Neural cell (in vitro differentiated cells): ENCODE measurements at regions not wholly inside any gene's neighbourhood (a gene's known extent, or its start where the extent isn't known, plus 50 kb on each side); places are given as distances from the start of the nearest gene placed in this dataset.

Source experiments
- H2AFZ ChIP-seq: fragments of 200-600, 300-800 bp; sonication (generic), shearing (Covaris generic); 2 replicates; pipeline ENCODE4 v1.6.0; 2014; ENCODE audit warnings: low read depth, mild to moderate bottlenecking, antibody characterized with exemption, low read length, moderate library complexity
- H3F3A ChIP-seq: fragments of 200-600 bp; shearing (Covaris generic); 2 replicates; pipeline ENCODE4 v1.6.1; 2016; ENCODE audit warnings: mild to moderate bottlenecking, moderate library complexity, mixed read lengths, antibody characterized with exemption, low read length; ENCODE audit not compliant: insufficient read depth, poor library complexity, severe bottlenecking
- H3K27ac ChIP-seq: fragments of 200-600, 300-800 bp; sonication (generic), shearing (Covaris generic); 2 replicates; pipeline ENCODE4 v1.5.1; 2014; ENCODE audit warnings: mild to moderate bottlenecking, low read length, moderate library complexity
- H3K27me3 ChIP-seq: fragments of 300-800, 200-600 bp; sonication (generic), shearing (Covaris generic); 2 replicates; pipeline ENCODE4 v1.6.0; 2014; ENCODE audit warnings: mild to moderate bottlenecking, low read depth, low read length, moderate library complexity; ENCODE audit not compliant: insufficient read depth
- H3K36me3 ChIP-seq: fragments of 300-800, 200-600 bp; sonication (generic), shearing (Covaris generic); 2 replicates; pipeline ENCODE4 v1.5.1; 2014; ENCODE audit warnings: mild to moderate bottlenecking, antibody characterized with exemption, low read length, moderate library complexity; ENCODE audit not compliant: insufficient read depth
- H3K4me2 ChIP-seq: fragments of 300-800, 200-600 bp; sonication (generic), shearing (Covaris generic); 2 replicates; pipeline ENCODE4 v1.6.0; 2014; ENCODE audit warnings: mild to moderate bottlenecking, low read length
- H3K4me3 ChIP-seq: fragments of 300-800, 200-600 bp; sonication (generic), shearing (Covaris generic); 2 replicates; pipeline ENCODE4 v1.5.1; 2014; ENCODE audit warnings: mild to moderate bottlenecking, low read length, moderate library complexity
- H3K79me2 ChIP-seq: fragments of 200-600 bp; shearing (Covaris generic); replicated peaks from 2 replicates; pipeline ENCODE4 v1.6.0; 2014; ENCODE audit warnings: mild to moderate bottlenecking, low read length, moderate library complexity; ENCODE audit not compliant: insufficient read depth
- H3K9ac ChIP-seq: fragments of 300-800, 200-600 bp; sonication (generic), shearing (Covaris generic); 2 replicates; pipeline ENCODE4 v1.6.1; 2016; ENCODE audit warnings: mild to moderate bottlenecking, low read length, mixed read lengths
- H3K9me2 ChIP-seq: fragments of 200-600 bp; shearing (Covaris generic); 2 replicates; pipeline ENCODE4 v1.6.1; 2016; ENCODE audit warnings: mild to moderate bottlenecking, low read length, mixed read lengths; ENCODE audit not compliant: insufficient read depth
- H3K9me3 ChIP-seq: fragments of 200-600, 300-800 bp; sonication (generic), shearing (Covaris generic); 2 replicates; pipeline ENCODE4 v1.6.1; 2016; ENCODE audit warnings: mild to moderate bottlenecking, mixed run types, low read length, moderate library complexity, mixed read lengths
- H4K20me1 ChIP-seq: fragments of 200-600 bp; shearing (Covaris generic); 2 replicates; pipeline ENCODE4 v1.6.1; 2016; ENCODE audit warnings: mild to moderate bottlenecking, mixed run types; ENCODE audit not compliant: insufficient read depth
- EP300 ChIP-seq: fragments of 450-650 bp; conservative IDR thresholded peaks from 2 replicates; pipeline ENCODE4 v1.6.1; 2014; ENCODE audit warnings: antibody characterized with exemption, mild to moderate bottlenecking, moderate library complexity; ENCODE audit not compliant: poor library complexity, severe bottlenecking
- EZH2 ChIP-seq: fragments of 200-600, 300-800 bp; shearing (Covaris generic), sonication (generic); IDR thresholded peaks from 2 replicates; pipeline ENCODE4 v1.6.1; 2014; ENCODE audit warnings: antibody characterized with exemption, low read length, borderline replicate concordance, mild to moderate bottlenecking; ENCODE audit not compliant: insufficient read depth, poor library complexity, severe bottlenecking
- MXI1 ChIP-seq: fragments of 450-650 bp; conservative IDR thresholded peaks from 2 replicates; pipeline ENCODE4 v1.6.1; 2014; ENCODE audit warnings: antibody characterized with exemption, mild to moderate bottlenecking; ENCODE audit not compliant: poor library complexity, severe bottlenecking
- POLR2AphosphoS5 ChIP-seq: IDR thresholded peaks from 2 replicates; pipeline ENCODE4 v1.6.1; 2012
- RAD21 ChIP-seq: fragments of 450-650 bp; conservative IDR thresholded peaks from 2 replicates; pipeline ENCODE4 v1.6.1; 2014; ENCODE audit warnings: antibody characterized with exemption, mild to moderate bottlenecking, moderate library complexity
- SMC3 ChIP-seq: fragments of 450-650 bp; conservative IDR thresholded peaks from 2 replicates; pipeline ENCODE4 v1.6.1; 2014; ENCODE audit warnings: antibody characterized with exemption, mild to moderate bottlenecking, moderate library complexity; ENCODE audit not compliant: poor library complexity
- TAF1 ChIP-seq: IDR thresholded peaks from 2 replicates; pipeline ENCODE4 v1.6.1; 2012; ENCODE audit warnings: low read depth
- TF ChIP-seq, protein P1 (sequence below): IDR thresholded peaks from 2 replicates; pipeline ENCODE4 v1.6.1; 2012; ENCODE audit warnings: borderline replicate concordance
- TF ChIP-seq, protein P2 (sequence below): fragments of 450-650 bp; IDR thresholded peaks from 2 replicates; pipeline ENCODE4 v1.5.1; 2014; ENCODE audit warnings: antibody characterized with exemption, mild to moderate bottlenecking, moderate library complexity; ENCODE audit not compliant: poor library complexity, severe bottlenecking

DNA sequence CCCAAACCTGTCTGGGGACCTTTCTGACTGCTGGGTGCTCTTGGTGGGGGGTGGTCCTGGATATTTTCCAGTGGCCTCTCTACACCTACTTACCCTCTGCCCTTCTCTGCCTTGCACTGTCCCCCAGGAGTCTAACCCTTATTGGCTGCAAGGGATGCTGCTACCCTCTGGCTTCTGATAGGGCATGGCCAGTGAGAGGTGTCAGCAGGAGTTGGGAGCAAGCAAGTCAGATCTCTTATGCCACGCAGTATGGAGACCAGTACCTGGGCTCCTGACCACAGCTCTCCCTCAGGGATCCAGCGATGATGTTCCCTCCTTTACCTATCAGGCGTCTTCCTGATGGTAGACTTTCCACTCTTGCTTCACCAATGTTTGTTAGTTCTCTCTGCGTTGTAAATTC is 373.7 kb downstream of the SOCS6 start:
- no peak overlapping the region for H3K4me2 ChIP-seq
- H3K79me2 ChIP-seq, result no peaks in the 10 kb centered on the region
- no peaks in the 10 kb centered on the region for H4K20me1 ChIP-seq
- no peaks in the 10 kb centered on the region for H3K9me2 ChIP-seq
- H3K27ac ChIP-seq, result no peak overlapping the region
- no peaks in the 10 kb centered on the region for H3K9me3 ChIP-seq
- H2AFZ ChIP-seq, result no peak overlapping the region
- TF ChIP-seq EP300, result no peak
- no peak for TF ChIP-seq EZH2
- TF ChIP-seq RAD21, result no peak
- no peak for TF ChIP-seq MXI1
- no peak for TF ChIP-seq POLR2AphosphoS5
- TF ChIP-seq, protein P1, sequence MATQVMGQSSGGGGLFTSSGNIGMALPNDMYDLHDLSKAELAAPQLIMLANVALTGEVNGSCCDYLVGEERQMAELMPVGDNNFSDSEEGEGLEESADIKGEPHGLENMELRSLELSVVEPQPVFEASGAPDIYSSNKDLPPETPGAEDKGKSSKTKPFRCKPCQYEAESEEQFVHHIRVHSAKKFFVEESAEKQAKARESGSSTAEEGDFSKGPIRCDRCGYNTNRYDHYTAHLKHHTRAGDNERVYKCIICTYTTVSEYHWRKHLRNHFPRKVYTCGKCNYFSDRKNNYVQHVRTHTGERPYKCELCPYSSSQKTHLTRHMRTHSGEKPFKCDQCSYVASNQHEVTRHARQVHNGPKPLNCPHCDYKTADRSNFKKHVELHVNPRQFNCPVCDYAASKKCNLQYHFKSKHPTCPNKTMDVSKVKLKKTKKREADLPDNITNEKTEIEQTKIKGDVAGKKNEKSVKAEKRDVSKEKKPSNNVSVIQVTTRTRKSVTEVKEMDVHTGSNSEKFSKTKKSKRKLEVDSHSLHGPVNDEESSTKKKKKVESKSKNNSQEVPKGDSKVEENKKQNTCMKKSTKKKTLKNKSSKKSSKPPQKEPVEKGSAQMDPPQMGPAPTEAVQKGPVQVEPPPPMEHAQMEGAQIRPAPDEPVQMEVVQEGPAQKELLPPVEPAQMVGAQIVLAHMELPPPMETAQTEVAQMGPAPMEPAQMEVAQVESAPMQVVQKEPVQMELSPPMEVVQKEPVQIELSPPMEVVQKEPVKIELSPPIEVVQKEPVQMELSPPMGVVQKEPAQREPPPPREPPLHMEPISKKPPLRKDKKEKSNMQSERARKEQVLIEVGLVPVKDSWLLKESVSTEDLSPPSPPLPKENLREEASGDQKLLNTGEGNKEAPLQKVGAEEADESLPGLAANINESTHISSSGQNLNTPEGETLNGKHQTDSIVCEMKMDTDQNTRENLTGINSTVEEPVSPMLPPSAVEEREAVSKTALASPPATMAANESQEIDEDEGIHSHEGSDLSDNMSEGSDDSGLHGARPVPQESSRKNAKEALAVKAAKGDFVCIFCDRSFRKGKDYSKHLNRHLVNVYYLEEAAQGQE, result no peak
- no peak for TF ChIP-seq SMC3
- no peak for TF ChIP-seq TAF1
- TF ChIP-seq, protein P2, sequence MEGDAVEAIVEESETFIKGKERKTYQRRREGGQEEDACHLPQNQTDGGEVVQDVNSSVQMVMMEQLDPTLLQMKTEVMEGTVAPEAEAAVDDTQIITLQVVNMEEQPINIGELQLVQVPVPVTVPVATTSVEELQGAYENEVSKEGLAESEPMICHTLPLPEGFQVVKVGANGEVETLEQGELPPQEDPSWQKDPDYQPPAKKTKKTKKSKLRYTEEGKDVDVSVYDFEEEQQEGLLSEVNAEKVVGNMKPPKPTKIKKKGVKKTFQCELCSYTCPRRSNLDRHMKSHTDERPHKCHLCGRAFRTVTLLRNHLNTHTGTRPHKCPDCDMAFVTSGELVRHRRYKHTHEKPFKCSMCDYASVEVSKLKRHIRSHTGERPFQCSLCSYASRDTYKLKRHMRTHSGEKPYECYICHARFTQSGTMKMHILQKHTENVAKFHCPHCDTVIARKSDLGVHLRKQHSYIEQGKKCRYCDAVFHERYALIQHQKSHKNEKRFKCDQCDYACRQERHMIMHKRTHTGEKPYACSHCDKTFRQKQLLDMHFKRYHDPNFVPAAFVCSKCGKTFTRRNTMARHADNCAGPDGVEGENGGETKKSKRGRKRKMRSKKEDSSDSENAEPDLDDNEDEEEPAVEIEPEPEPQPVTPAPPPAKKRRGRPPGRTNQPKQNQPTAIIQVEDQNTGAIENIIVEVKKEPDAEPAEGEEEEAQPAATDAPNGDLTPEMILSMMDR, result no peak
- H3K9ac ChIP-seq, result no peak overlapping the region
- no peaks in the 10 kb centered on the region for H3K27me3 ChIP-seq
- no peaks in the 10 kb centered on the region for H3F3A ChIP-seq
- H3K4me3 ChIP-seq, result no peak overlapping the region
- H3K36me3 ChIP-seq, result no peaks in the 10 kb centered on the region

DNA sequence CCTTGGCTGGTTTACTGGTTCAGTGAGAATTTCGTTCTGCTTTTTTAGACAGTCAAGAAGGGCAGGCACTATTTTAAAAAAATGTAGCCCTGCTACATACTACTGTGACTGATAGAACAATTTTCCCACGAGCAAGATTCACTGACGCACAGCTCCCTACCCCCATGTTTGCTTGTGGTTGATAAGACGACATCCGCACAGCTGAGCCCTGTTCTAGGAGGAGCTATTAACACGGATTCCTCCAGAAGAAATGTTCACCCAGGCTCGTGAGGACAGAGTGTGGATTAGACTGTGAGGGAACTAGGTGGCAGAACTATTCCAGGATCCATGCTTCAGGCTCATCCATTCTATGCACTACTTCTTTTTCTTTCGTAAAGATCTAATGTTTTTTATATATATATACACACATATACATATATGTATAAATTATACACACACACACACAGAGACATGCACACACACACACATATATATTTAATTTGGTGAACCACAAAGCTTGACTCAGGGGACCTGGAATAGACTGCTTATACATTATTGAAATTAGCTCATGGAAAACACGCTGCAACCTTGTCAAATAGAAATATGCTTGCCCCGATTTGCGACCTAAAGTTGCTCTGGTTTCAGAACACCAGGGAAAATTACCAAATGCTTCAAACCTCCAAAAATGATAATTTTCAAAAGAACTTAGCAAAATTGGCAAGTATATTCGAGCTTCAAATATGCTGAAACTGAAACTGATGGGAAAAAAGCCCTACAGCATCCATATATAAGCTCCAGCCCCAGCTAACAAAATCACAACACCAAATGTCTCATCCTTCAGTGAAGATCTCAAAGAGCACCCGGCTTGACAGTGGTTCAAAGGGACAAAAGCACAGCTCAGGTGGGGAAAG is 370.4 kb downstream of the SOCS6 start:
- H3K9ac ChIP-seq, result no peak overlapping the region
- no peak overlapping the region for H3K27ac ChIP-seq
- no peaks in the 10 kb centered on the region for H3K9me2 ChIP-seq
- no peaks in the 10 kb centered on the region for H3K36me3 ChIP-seq
- no peaks in the 10 kb centered on the region for H3F3A ChIP-seq
- no peaks in the 10 kb centered on the region for H3K79me2 ChIP-seq
- no peaks in the 10 kb centered on the region for H3K9me3 ChIP-seq
- H4K20me1 ChIP-seq, result no peaks in the 10 kb centered on the region
- TF ChIP-seq EZH2 (no peak), SMC3 (no peak), RAD21 (no peak), POLR2AphosphoS5 (no peak)
- TF ChIP-seq, protein P2, result no peak
- no peak overlapping the region for H2AFZ ChIP-seq
- no peak overlapping the region for H3K4me2 ChIP-seq
- no peak overlapping the region for H3K4me3 ChIP-seq
- H3K27me3 ChIP-seq, result no peaks in the 10 kb centered on the region
